K562 (cell line): ENCODE measurements at regions not wholly inside any gene's neighbourhood (a gene's known extent, or its start where the extent isn't known, plus 50 kb on each side); places are given as distances from the start of the nearest gene placed in this dataset.

Experiments used
- ATAC-seq: fragments of 200-7000 bp; cut with Tn5 transposase; 3 replicates; pipeline ENCODE4 v1.9.1; 2020; ENCODE audit warnings: moderate library complexity
- BruUV-seq: library from RNA; stranded (reverse); fragments of 400-500 nt; replicated peaks from 2 replicates; lab custom pipeline; 2021; lab: Mats Ljungman, UMichigan
- CTCF ChIA-PET: fragments of 300-600 bp; formaldehyde crosslinking; extraction: SDS; loops from one replicate; lab custom pipeline; 2021; ENCODE audit warnings: low intra/inter-chr PET ratio; lab: Yijun Ruan, JAX
- POLR2A ChIA-PET: fragments of 300-600, 350-650 bp; sonication (Branson Sonifier 250); formaldehyde crosslinking; extraction: SDS; loops from one replicate; lab custom pipeline; 2021; ENCODE audit warnings: antibody characterized with exemption, inconsistent platforms; lab: Yijun Ruan, JAX
- DNase-seq, 4 experiments: peaks; one replicate each; pipeline versions ENCODE4 v3.0.0 to v3.0.0-alpha.2; 2011 to 2018; ENCODE audit warnings: low spot score in 3 of 4, mixed read lengths in 3 of 4; ENCODE audit errors: extremely low read depth in 1 of 4
- FAIRE-seq: peaks from 2 replicates; lab custom pipeline; 2011; peaks lifted over from hg19 to GRCh38; lab: Jason Lieb, UNC
- H2AFZ ChIP-seq: 2 replicates; pipeline ENCODE4 v1.6.0; 2011; ENCODE audit warnings: low read depth, low read length, control low read depth, inconsistent platforms
- H3K27ac ChIP-seq: fragments of 200-600 bp; 3 replicates; pipeline ENCODE4 v1.8.0; 2011; ENCODE audit warnings: low read depth, mild to moderate bottlenecking, control low read depth, inconsistent platforms, low read length, moderate library complexity, mixed read lengths; ENCODE audit errors: extremely low read depth
- H3K27me3 ChIP-seq, 2 experiments: fragments of 300-600 bp in 1 of 2; 2 replicates in 1 of 2; 3 replicates in 1 of 2; pipeline versions ENCODE4 v1.6.0 to v1.8.0; 2011; ENCODE audit warnings: inconsistent platforms in 2 of 2, low read length in 2 of 2, mild to moderate bottlenecking in 1 of 2, mixed read lengths in 1 of 2, moderate library complexity in 1 of 2; ENCODE audit not compliant: control insufficient read depth in 2 of 2, insufficient read depth in 2 of 2
- H3K36me3 ChIP-seq: fragments of 300-600 bp; 3 replicates; pipeline ENCODE4 v1.8.0; 2011; ENCODE audit warnings: mild to moderate bottlenecking, low read length, inconsistent platforms; ENCODE audit not compliant: control insufficient read depth, insufficient read depth
- H3K4me1 ChIP-seq, 2 experiments: fragments of 200-600 bp in 1 of 2; replicated peaks in 1 of 2; 2 replicates in 1 of 2; 3 replicates in 1 of 2; pipeline versions ENCODE4 v1.5.1 to v1.8.0; 2011; ENCODE audit warnings: inconsistent platforms in 2 of 2, low read length in 2 of 2, mild to moderate bottlenecking in 1 of 2, mixed read lengths in 1 of 2, moderate library complexity in 1 of 2; ENCODE audit not compliant: control insufficient read depth in 2 of 2, insufficient read depth in 2 of 2
- H3K4me2 ChIP-seq: 2 replicates; pipeline ENCODE4 v1.6.1; 2011; ENCODE audit warnings: low read length, control low read depth, inconsistent platforms, mixed read lengths; ENCODE audit not compliant: insufficient read depth
- H3K4me3 ChIP-seq: fragments of 200-600 bp; sonication (generic), shearing (Covaris generic); 2 replicates; pipeline ENCODE4 v1.5.1; 2016; ENCODE audit warnings: control low read depth, inconsistent platforms
- H3K79me2 ChIP-seq: fragments of 200-600 bp; 3 replicates; pipeline ENCODE4 v1.8.0; 2011; ENCODE audit warnings: low read length, inconsistent platforms; ENCODE audit not compliant: control insufficient read depth, insufficient read depth
- H3K9ac ChIP-seq, 2 experiments: 2 replicates each; pipeline versions ENCODE4 v1.6.0 to v1.6.1; 2011; ENCODE audit warnings: low read depth in 2 of 2, low read length in 2 of 2, control low read depth in 1 of 2, inconsistent platforms in 1 of 2, mild to moderate bottlenecking in 1 of 2, mixed read lengths in 1 of 2; ENCODE audit not compliant: insufficient read depth in 1 of 2
- H3K9me1 ChIP-seq: one replicate; pipeline ENCODE4 v1.6.0; 2011; ENCODE audit warnings: inconsistent platforms, mild to moderate bottlenecking, low read length, moderate library complexity; ENCODE audit not compliant: control insufficient read depth, insufficient read depth
- H3K9me3 ChIP-seq: replicated peaks from 2 replicates; pipeline ENCODE4 v1.5.1; 2011; ENCODE audit warnings: low read depth, low read length, inconsistent platforms; ENCODE audit not compliant: control insufficient read depth, insufficient read depth
- H4K20me1 ChIP-seq: replicated peaks from 2 replicates; pipeline ENCODE4 v1.6.1; 2011; ENCODE audit warnings: low read length, inconsistent platforms, mixed read lengths; ENCODE audit not compliant: control insufficient read depth, insufficient read depth
- GTF2E2 ChIP-seq: fragments of 200-800 bp; sonication (Bioruptor generic); IDR thresholded peaks from 2 replicates; pipeline ENCODE4 v1.6.1; 2016; ENCODE audit warnings: missing genetic modification characterization, missing compliant biosample characterization
- HOMEZ ChIP-seq: fragments of 250-450 bp; sonication (Bioruptor Pico); IDR thresholded peaks from 2 replicates; pipeline ENCODE4 v1.4.0; 2020; ENCODE audit warnings: mild to moderate bottlenecking, moderate library complexity
- MCM2 ChIP-seq: fragments of 450-650 bp; IDR thresholded peaks from 2 replicates; pipeline ENCODE4 v1.6.1; 2017; ENCODE audit warnings: low read depth, mild to moderate bottlenecking
- RBM39 ChIP-seq: fragments of 200-400 bp; formaldehyde crosslinking; optimal IDR thresholded peaks from 2 replicates; pipeline ENCODE3; 2018; ENCODE audit warnings: low read depth, low read length
- WGBS: fragments of 100-300 bp; shearing (Covaris generic); methylation state at CpG from one replicate; pipeline ENCODE4 v1.1.6; 2016; ENCODE audit warnings: low coverage, mixed read lengths; ENCODE audit not compliant: insufficient coverage; ENCODE audit errors: missing lambda C conversion rate; 5-methylcytosine and 5-hydroxymethylcytosine counted together
- in situ Hi-C: fragments of 300-500 bp; cut with MboI; formaldehyde crosslinking; loops from 4 replicates; pipeline ENCODE4 v1.15.0; 2018; ENCODE audit warnings: inconsistent platforms, mixed read lengths
- intact Hi-C: fragments of 100-400 bp; cut with micrococcal nuclease; formaldehyde crosslinking; loops from 2 replicates; pipeline ENCODE4 v1.14.2; 2022
- TF ChIP-seq, protein P1 (sequence below): sonication (generic); formaldehyde crosslinking; IDR thresholded peaks from 2 replicates; pipeline ENCODE4 v1.8.0; 2022; ENCODE audit warnings: missing genetic modification reagents, mild to moderate bottlenecking, borderline replicate concordance

- H2AFZ ChIP-seq = no peak overlapping the region
- H3K79me2 ChIP-seq = no peaks in the 10 kb centered on the region
- POLR2A ChIA-PET = no interaction called here
- intact Hi-C loops = no loop called here
- H3K36me3 ChIP-seq = no peaks in the 10 kb centered on the region
- ATAC-seq (no peak), DNase-seq (no peak), FAIRE-seq (no peak)
- no peak overlapping the region for H3K9ac ChIP-seq
- no peak overlapping the region for H3K27ac ChIP-seq
- no peaks in the 10 kb centered on the region for H3K4me1 ChIP-seq
- CTCF ChIA-PET = no interaction called here
- TF ChIP-seq GTF2E2 (no peak), RBM39 (no peak), MCM2 (no peak)
- TF ChIP-seq, protein P1, sequence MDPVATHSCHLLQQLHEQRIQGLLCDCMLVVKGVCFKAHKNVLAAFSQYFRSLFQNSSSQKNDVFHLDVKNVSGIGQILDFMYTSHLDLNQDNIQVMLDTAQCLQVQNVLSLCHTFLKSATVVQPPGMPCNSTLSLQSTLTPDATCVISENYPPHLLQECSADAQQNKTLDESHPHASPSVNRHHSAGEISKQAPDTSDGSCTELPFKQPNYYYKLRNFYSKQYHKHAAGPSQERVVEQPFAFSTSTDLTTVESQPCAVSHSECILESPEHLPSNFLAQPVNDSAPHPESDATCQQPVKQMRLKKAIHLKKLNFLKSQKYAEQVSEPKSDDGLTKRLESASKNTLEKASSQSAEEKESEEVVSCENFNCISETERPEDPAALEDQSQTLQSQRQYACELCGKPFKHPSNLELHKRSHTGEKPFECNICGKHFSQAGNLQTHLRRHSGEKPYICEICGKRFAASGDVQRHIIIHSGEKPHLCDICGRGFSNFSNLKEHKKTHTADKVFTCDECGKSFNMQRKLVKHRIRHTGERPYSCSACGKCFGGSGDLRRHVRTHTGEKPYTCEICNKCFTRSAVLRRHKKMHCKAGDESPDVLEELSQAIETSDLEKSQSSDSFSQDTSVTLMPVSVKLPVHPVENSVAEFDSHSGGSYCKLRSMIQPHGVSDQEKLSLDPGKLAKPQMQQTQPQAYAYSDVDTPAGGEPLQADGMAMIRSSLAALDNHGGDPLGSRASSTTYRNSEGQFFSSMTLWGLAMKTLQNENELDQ (CRISPR knock-in tag) = no peak
- TF ChIP-seq, all 486 proteins: peak for 0
- in situ Hi-C loops = no loop called here
- Histone ChIP-seq H3K4me3 (no peak overlapping the region), H3K9me1 (no peaks in the 10 kb centered on the region), H4K20me1 (no peaks in the 10 kb centered on the region), H3K4me2 (no peak overlapping the region), H3K27me3 (no peaks in the 10 kb centered on the region), H3K9me3 (no peaks in the 10 kb centered on the region)
- no TSS peak for BruUV-seq
- WGBS = no CpG with 5 or more reads among the region's 1 CpG
Measured at GRCh38 chr2:194730266-194730665, 926.8 kb upstream of the SLC39A10 start.

- in situ Hi-C loops (no loop called here), intact Hi-C loops (no loop called here)
- no peaks in the 10 kb centered on the region for H3K36me3 ChIP-seq
- 0% methylated on average over 1 of the region's 1 CpG for WGBS
- BruUV-seq = no TSS peak
- CTCF ChIA-PET = no interaction called here
- no peak overlapping the region for H3K9ac ChIP-seq
- POLR2A ChIA-PET = no interaction called here
- H2AFZ ChIP-seq = no peak overlapping the region
- no peak for DNase-seq
- H3K27me3 ChIP-seq = no peaks in the 10 kb centered on the region
- no peak overlapping the region for H3K4me3 ChIP-seq
- H3K9me1 ChIP-seq = no peaks in the 10 kb centered on the region
- no peaks in the 10 kb centered on the region for H4K20me1 ChIP-seq
- H3K4me1 ChIP-seq = no peaks in the 10 kb centered on the region
- no peaks in the 10 kb centered on the region for H3K79me2 ChIP-seq
- FAIRE-seq = no peak
- no peaks in the 10 kb centered on the region for H3K9me3 ChIP-seq
- H3K4me2 ChIP-seq = no peak overlapping the region
- ATAC-seq = no peak
- no peak overlapping the region for H3K27ac ChIP-seq
- TF ChIP-seq HOMEZ (CRISPR knock-in tag) = no peak
Measured at GRCh38 chr2:194725169-194725568, 931.9 kb upstream of the SLC39A10 start.
